Activated CD4-positive, alpha-beta T cell treated with anti-CD3 and anti-CD28 coated beads, Interleukin-2, amount 10 ng/mL, durations not matched to agents 7 days and 5 days (primary cell): ENCODE measurements at regions not wholly inside any gene's neighbourhood (a gene's known extent, or its start where the extent isn't known, plus 50 kb on each side); places are given as distances from the start of the nearest gene placed in this dataset.
"Not testable (repeated sequence)": the region's sequence is repeated elsewhere in the genome, so short reads cannot be mapped to it uniquely, and the experiment has no call there.

Experiments used
- CTCF ChIA-PET: fragments of 350-600 bp; sonication (Branson Sonifier 250); formaldehyde crosslinking; loops from one replicate; lab custom pipeline; 2021; ENCODE audit warnings: antibody characterized with exemption; lab: Charles Lee
- POLR2A ChIA-PET: fragments of 350-600 bp; sonication (Branson Sonifier 250); formaldehyde crosslinking; loops from one replicate; lab custom pipeline; 2021; ENCODE audit warnings: antibody characterized with exemption; lab: Charles Lee
- DNase-seq: peaks from one replicate; pipeline ENCODE4 v3.0.0-alpha.2; 2020
- H3K27ac Mint-ChIP-seq: one replicate; pipeline ENCODE4 v1.8.0; 2021; ENCODE audit warnings: mild to moderate bottlenecking, moderate library complexity, mixed read lengths
- H3K27me3 Mint-ChIP-seq: one replicate; pipeline ENCODE4 v1.8.0; 2021; ENCODE audit warnings: mixed read lengths
- H3K36me3 Mint-ChIP-seq: one replicate; pipeline ENCODE4 v1.8.0; 2021; ENCODE audit warnings: low read depth, mixed read lengths
- H3K4me1 Mint-ChIP-seq: one replicate; pipeline ENCODE4 v1.8.0; 2021; ENCODE audit warnings: mixed read lengths
- H3K4me3 Mint-ChIP-seq: one replicate; pipeline ENCODE4 v1.8.0; 2021; ENCODE audit warnings: mild to moderate bottlenecking, moderate library complexity, mixed read lengths
- H3K9me3 Mint-ChIP-seq: one replicate; pipeline ENCODE4 v1.8.0; 2021; ENCODE audit warnings: mixed read lengths

GRCh38 chr5:125227333-125228095, 481.1 kb upstream of the ZNF608 start:
- Mint-ChIP-seq H3K36me3 (no peaks in the 10 kb centered on the region), H3K4me1 (no peaks in the 10 kb centered on the region), H3K4me3 (no peak overlapping the region), H3K9me3 (no peaks in the 10 kb centered on the region), H3K27ac (no peak overlapping the region), H3K27me3 (no peaks in the 10 kb centered on the region)
- ChIA-PET CTCF (no interaction called here), POLR2A (no interaction called here)
- DNase-seq = no peak

GRCh38 chr5:125228363-125229070, 482.1 kb upstream of the ZNF608 start:
- ChIA-PET POLR2A (no interaction called here), CTCF (no interaction called here)
- H3K27ac Mint-ChIP-seq = no peak overlapping the region
- no peak for DNase-seq
- no peaks in the 10 kb centered on the region for H3K36me3 Mint-ChIP-seq
- H3K9me3 Mint-ChIP-seq = no peaks in the 10 kb centered on the region
- no peaks in the 10 kb centered on the region for H3K4me1 Mint-ChIP-seq
- H3K4me3 Mint-ChIP-seq = no peak overlapping the region
- no peaks in the 10 kb centered on the region for H3K27me3 Mint-ChIP-seq

GRCh38 chr5:125229556-125229955, 483.1 kb upstream of the ZNF608 start:
- H3K27ac Mint-ChIP-seq = no peak overlapping the region
- POLR2A ChIA-PET = no interaction called here
- no peaks in the 10 kb centered on the region for H3K9me3 Mint-ChIP-seq
- CTCF ChIA-PET = no interaction called here
- H3K4me1 Mint-ChIP-seq = no peaks in the 10 kb centered on the region
- H3K4me3 Mint-ChIP-seq = no peak overlapping the region
- H3K27me3 Mint-ChIP-seq = no peaks in the 10 kb centered on the region
- no peaks in the 10 kb centered on the region for H3K36me3 Mint-ChIP-seq
- DNase-seq = no peak

DNA sequence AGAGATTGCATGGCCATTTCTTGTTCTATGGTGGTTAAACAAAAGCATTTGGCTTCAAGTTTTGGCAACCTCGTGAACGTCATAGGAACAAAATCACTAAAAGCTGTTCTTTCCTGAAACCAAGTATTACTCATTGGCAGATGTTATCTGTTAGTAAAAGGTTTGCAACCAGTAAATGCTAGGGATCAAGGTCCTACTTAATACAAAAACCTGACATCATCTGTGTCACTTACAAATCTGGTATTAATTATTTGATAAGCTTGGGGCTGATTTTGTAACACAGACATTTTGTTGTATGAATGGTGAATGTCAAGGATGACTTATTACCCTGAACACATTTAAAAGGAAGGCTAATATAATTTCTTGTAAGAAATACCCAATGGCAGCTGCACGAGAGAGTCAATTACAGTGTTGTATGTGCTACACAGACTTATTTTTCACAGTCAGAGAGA, 486.4 kb upstream of the ZNF608 start:
- Mint-ChIP-seq H3K27ac (no peak overlapping the region), H3K4me1 (no peaks in the 10 kb centered on the region), H3K4me3 (no peak overlapping the region), H3K27me3 (no peaks in the 10 kb centered on the region), H3K36me3 (no peaks in the 10 kb centered on the region), H3K9me3 (no peaks in the 10 kb centered on the region)
- CTCF ChIA-PET = interaction anchor here (0.5 kb wide), 1 partner anchor 208 kb away, joined by 3 read pairs; no protein-coding TSS in a partner anchor
- POLR2A ChIA-PET = no interaction called here
- DNase-seq = no peak

DNA sequence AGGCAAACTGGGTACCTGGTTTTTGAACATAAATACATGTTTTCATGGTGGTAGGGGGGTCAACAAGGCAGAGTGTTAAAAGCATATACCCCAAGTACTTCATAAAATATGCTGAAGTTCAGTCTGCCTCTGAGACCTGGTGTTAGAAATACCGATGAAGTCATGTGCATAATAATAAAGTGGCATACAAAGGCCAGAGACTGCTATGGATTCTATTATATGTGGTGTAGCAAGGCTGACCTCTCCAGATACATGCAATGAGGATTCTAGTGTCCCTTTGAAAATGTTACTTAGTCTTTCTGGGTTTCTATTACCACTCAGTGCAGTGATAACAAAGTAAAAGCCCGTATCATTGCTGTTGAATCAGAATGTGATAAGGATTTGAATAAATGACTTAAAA, 487.5 kb upstream of the ZNF608 start:
- DNase-seq = no peak
- Mint-ChIP-seq H3K36me3 (no peaks in the 10 kb centered on the region), H3K4me3 (no peak overlapping the region), H3K4me1 (no peaks in the 10 kb centered on the region), H3K27ac (no peak overlapping the region), H3K27me3 (no peaks in the 10 kb centered on the region), H3K9me3 (no peaks in the 10 kb centered on the region)
- ChIA-PET CTCF (no interaction called here), POLR2A (no interaction called here)

DNA sequence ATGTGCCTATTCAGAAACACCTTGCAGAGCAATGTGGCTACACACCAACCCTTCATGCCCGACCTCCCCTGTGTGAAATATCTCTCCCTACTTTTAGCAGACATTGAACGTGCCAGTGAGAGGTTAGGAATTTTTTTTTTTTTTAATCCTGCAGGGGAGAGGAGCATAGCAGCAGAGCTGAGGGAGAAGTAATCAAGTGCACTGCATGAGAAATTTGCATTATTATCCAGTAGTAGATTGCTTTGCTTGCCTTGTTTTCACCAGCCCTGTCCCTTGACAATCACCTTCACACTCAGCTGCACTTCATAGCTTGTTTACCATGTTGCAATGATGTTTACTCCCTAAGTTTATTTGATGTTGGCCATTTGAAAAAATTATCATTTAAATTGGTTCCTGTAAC, 489.6 kb upstream of the ZNF608 start:
- Mint-ChIP-seq H3K4me3 (no peak overlapping the region), H3K9me3 (no peaks in the 10 kb centered on the region), H3K27me3 (no peaks in the 10 kb centered on the region), H3K4me1 (no peaks in the 10 kb centered on the region), H3K27ac (no peak overlapping the region), H3K36me3 (no peaks in the 10 kb centered on the region)
- ChIA-PET POLR2A (no interaction called here), CTCF (no interaction called here)
- no peak for DNase-seq

GRCh38 chr5:125236981-125237380, 490.5 kb upstream of the ZNF608 start:
- no peaks in the 10 kb centered on the region for H3K9me3 Mint-ChIP-seq
- H3K4me3 Mint-ChIP-seq = no peak overlapping the region
- H3K27ac Mint-ChIP-seq = no peak overlapping the region
- no peaks in the 10 kb centered on the region for H3K36me3 Mint-ChIP-seq
- H3K4me1 Mint-ChIP-seq = no peaks in the 10 kb centered on the region
- ChIA-PET POLR2A (no interaction called here), CTCF (no interaction called here)
- no peak for DNase-seq
- no peaks in the 10 kb centered on the region for H3K27me3 Mint-ChIP-seq

- Mint-ChIP-seq H3K4me1 (no peaks in the 10 kb centered on the region), H3K9me3 (peaks cover 3% of the 10 kb centered on the region), H3K27ac (no peak overlapping the region), H3K36me3 (no peaks in the 10 kb centered on the region), H3K27me3 (no peaks in the 10 kb centered on the region), H3K4me3 (no peak overlapping the region)
- ChIA-PET POLR2A (no interaction called here), CTCF (no interaction called here)
- no peak for DNase-seq
These were observed 498.1 kb upstream of the ZNF608 start for GRCh38 chr5:125244531-125244930.

DNA sequence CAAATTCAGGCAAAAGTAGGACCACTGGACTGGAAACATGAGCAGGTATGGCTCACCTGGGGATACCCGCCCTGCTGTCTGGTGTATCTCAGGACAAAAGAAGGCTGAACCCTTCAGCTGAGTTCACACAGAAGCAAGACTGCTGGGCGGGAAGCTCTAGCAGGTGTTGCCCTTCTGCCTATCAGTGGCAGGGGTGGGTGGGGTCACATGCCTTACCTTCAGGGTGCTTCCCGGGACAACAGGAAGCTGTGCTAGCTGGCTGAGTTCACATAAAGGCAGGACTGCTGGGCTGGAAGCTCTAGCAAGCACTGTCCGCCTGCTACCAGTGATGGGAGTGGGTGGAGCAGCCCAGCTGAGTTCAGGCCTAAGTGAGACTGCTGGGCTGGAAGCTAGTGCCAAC, 498.8 kb upstream of the ZNF608 start:
- Mint-ChIP-seq H3K4me3 (no peak overlapping the region), H3K36me3 (no peaks in the 10 kb centered on the region), H3K4me1 (no peaks in the 10 kb centered on the region), H3K27me3 (no peaks in the 10 kb centered on the region), H3K27ac (no peak overlapping the region), H3K9me3 (peaks cover 5% of the 10 kb centered on the region)
- ChIA-PET POLR2A (no interaction called here), CTCF (no interaction called here)
- DNase-seq = no peak

- peaks cover 8% of the 10 kb centered on the region for H3K9me3 Mint-ChIP-seq
- POLR2A ChIA-PET = interaction anchor here (0.6 kb wide), 1 partner anchor 58 kb away, joined by 3 read pairs; no protein-coding TSS in a partner anchor
- no peak for DNase-seq
- H3K4me3 Mint-ChIP-seq = no peak overlapping the region
- no peaks in the 10 kb centered on the region for H3K4me1 Mint-ChIP-seq
- H3K27me3 Mint-ChIP-seq = no peaks in the 10 kb centered on the region
- CTCF ChIA-PET = no interaction called here
- H3K27ac Mint-ChIP-seq = no peak overlapping the region
- H3K36me3 Mint-ChIP-seq = no peaks in the 10 kb centered on the region
These were observed 503.0 kb upstream of the ZNF608 start for GRCh38 chr5:125249400-125249799.

DNA sequence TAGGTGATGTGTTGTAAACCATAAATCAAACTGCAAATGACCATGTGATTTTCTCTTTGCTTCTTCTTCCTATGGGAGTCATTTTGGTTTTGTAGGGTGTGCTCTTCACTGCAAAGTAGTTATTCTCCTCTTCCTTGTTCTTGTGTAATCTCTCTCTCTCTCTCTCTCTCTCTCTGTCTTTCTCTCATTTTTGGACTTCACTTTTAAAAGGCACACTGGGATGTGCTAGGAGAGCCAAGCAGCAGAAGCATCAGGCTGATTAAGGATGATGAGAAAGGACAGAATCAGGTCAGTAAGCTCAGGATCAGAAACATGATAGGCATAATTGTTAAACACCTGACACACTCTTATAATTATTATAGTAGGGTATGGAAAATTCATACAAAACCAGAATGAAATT, 505.3 kb upstream of the ZNF608 start:
- Mint-ChIP-seq H3K27ac (no peak overlapping the region), H3K4me1 (no peaks in the 10 kb centered on the region), H3K9me3 (peaks cover 10% of the 10 kb centered on the region), H3K27me3 (no peaks in the 10 kb centered on the region), H3K4me3 (no peak overlapping the region), H3K36me3 (no peaks in the 10 kb centered on the region)
- ChIA-PET CTCF (no interaction called here), POLR2A (no interaction called here)
- DNase-seq = no peak

DNA sequence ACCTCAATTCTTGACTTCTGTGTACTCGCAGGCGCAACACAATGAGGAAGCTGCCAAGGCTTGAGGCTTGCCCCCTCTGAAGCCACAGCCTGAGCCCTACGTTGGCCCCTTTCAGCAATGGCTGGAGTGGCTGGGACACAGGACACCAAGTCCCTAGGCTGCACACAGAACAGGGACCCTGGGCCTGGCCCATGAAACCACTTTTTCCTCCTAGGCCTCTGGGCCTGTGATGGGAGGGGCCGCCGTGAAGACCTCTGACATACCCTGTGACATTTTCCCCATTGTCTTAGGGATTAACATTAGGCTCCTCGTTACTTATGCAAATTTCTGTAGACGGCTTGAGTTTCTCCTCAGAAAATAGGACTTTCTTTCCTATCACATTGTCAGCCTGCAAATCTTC, 507.2 kb upstream of the ZNF608 start:
- H3K27ac Mint-ChIP-seq, H3K4me3 Mint-ChIP-seq, POLR2A ChIA-PET, CTCF ChIA-PET, H3K4me1 Mint-ChIP-seq, DNase-seq, H3K36me3 Mint-ChIP-seq, H3K27me3 Mint-ChIP-seq: not testable (repeated sequence)
- peaks cover 10% of the 10 kb centered on the region for H3K9me3 Mint-ChIP-seq

DNA sequence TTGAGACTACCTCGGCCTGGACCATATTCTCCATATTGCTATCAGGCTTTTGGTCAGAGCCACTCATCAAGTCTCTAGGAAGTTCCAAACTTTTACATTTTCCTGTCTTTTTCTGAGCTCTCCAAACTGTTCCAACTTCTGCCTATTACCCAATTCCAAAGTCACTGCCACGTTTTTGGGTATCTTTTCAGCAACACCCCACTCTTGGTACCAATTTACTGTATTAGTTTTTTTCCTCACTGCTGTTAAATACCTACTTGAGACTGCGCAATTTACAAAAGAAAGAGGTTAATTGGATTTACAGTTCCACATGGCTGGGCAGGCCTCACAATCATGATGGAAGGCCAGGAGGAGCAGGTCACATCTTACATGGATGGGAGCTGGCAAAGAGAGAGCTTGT, 507.8 kb upstream of the ZNF608 start:
- Mint-ChIP-seq H3K9me3 (peaks cover 10% of the 10 kb centered on the region), H3K27ac (no peak overlapping the region), H3K4me3 (no peak overlapping the region), H3K36me3 (no peaks in the 10 kb centered on the region), H3K27me3 (no peaks in the 10 kb centered on the region), H3K4me1 (no peaks in the 10 kb centered on the region)
- POLR2A ChIA-PET = no interaction called here
- CTCF ChIA-PET = no interaction called here
- no peak for DNase-seq
